Prostate gland (tissue), 2 donors: ENCODE measurements at regions not wholly inside any gene's neighbourhood (a gene's known extent, or its start where the extent isn't known, plus 50 kb on each side); places are given as distances from the start of the nearest gene placed in this dataset.

Source experiments
- POLR2A ChIP-seq: fragments of 450-650 bp; IDR thresholded peaks from one replicate; pipeline ENCODE4 v1.6.1; 2016; ENCODE audit warnings: antibody characterized with exemption, mild to moderate bottlenecking
- POLR2AphosphoS5 ChIP-seq: sonication (generic); formaldehyde crosslinking; IDR thresholded peaks from one replicate; pipeline ENCODE4 v1.6.1; 2017; ENCODE audit warnings: antibody characterized with exemption
- TF ChIP-seq, protein P1 (sequence below), 4 experiments: fragments of 200-600 bp in 2 of 4; fragments of 450-650 bp in 2 of 4; sonication (generic) in 2 of 4; IDR thresholded peaks; 1 replicate in 3 of 4; 2 replicates in 1 of 4; pipeline ENCODE4 v1.5.1; 2016 to 2019; ENCODE audit warnings: antibody characterized with exemption in 4 of 4, mild to moderate bottlenecking in 2 of 4, moderate library complexity in 2 of 4

DNA sequence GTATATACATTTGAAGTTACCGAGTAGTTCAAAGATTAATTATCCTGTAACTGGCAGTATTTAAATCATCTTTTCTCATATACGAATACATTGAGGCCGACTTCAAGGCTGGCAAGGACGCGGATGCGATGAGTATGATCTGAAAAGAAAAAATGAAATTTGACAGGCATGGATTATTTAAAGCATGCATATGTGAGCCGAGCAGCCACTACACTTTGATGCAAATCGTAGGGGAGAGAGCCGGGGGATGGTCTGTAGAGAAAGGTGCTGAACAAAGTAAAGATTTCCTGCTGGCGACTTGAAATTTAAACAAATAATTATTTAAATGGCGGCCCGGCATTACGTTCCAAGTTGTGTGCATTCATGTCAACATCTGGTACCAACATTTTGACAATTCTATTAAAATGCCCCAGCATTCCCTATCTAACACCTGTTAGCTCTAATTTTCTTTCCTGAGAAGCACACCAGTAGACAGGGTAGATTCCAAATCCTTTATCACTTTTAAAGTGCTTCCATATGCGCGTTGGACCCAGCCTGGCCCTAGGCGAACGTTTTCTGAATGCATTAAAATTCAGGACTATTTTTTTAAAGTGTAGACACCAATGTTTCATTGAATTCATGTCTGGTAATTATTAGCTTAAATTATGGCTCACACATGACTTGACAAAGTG, 188.7 kb downstream of the EMX2 start:
- TF ChIP-seq, protein P1, sequence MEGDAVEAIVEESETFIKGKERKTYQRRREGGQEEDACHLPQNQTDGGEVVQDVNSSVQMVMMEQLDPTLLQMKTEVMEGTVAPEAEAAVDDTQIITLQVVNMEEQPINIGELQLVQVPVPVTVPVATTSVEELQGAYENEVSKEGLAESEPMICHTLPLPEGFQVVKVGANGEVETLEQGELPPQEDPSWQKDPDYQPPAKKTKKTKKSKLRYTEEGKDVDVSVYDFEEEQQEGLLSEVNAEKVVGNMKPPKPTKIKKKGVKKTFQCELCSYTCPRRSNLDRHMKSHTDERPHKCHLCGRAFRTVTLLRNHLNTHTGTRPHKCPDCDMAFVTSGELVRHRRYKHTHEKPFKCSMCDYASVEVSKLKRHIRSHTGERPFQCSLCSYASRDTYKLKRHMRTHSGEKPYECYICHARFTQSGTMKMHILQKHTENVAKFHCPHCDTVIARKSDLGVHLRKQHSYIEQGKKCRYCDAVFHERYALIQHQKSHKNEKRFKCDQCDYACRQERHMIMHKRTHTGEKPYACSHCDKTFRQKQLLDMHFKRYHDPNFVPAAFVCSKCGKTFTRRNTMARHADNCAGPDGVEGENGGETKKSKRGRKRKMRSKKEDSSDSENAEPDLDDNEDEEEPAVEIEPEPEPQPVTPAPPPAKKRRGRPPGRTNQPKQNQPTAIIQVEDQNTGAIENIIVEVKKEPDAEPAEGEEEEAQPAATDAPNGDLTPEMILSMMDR (IDR thresholded peaks at IDR 0.05), result no peak
- TF ChIP-seq POLR2A (no peak), POLR2AphosphoS5 (no peak)
